OCI-LY1 (cell line): ENCODE measurements at regions not wholly inside any gene's neighbourhood (a gene's known extent, or its start where the extent isn't known, plus 50 kb on each side); places are given as distances from the start of the nearest gene placed in this dataset.

ENCODE experiments used
- H2AFZ ChIP-seq: fragments of 200-600 bp; sonication (generic), shearing (Covaris generic); 2 replicates; pipeline ENCODE4 v1.6.0; 2014; ENCODE audit warnings: antibody characterized with exemption, mild to moderate bottlenecking, low read length
- H3F3A ChIP-seq: fragments of 200-600 bp; sonication (generic), shearing (Covaris generic); 2 replicates; pipeline ENCODE4 v1.6.0; 2014; ENCODE audit warnings: mild to moderate bottlenecking, antibody characterized with exemption, low read length, moderate library complexity; ENCODE audit not compliant: insufficient read depth
- H3K27ac ChIP-seq: fragments of 200-600 bp; sonication (generic); 2 replicates; pipeline ENCODE4 v1.5.1; 2014; ENCODE audit warnings: low read length, mixed run types, mild to moderate bottlenecking, low read depth; ENCODE audit not compliant: poor library complexity, severe bottlenecking
- H3K27me3 ChIP-seq: fragments of 200-600 bp; sonication (generic); 2 replicates; pipeline ENCODE4 v1.6.0; 2014; ENCODE audit warnings: antibody characterized with exemption, mild to moderate bottlenecking, low read length, moderate library complexity; ENCODE audit not compliant: insufficient read depth
- H3K36me3 ChIP-seq: fragments of 200-600 bp; sonication (generic); 2 replicates; pipeline ENCODE4 v1.6.1; 2014; ENCODE audit warnings: mild to moderate bottlenecking, antibody characterized with exemption, low read length, moderate library complexity, mixed read lengths; ENCODE audit not compliant: insufficient read depth
- H3K4me1 ChIP-seq: fragments of 200-600 bp; sonication (generic); 2 replicates; pipeline ENCODE4 v1.5.1; 2014; ENCODE audit warnings: mild to moderate bottlenecking, low read length, moderate library complexity; ENCODE audit not compliant: insufficient read depth, severe bottlenecking
- H3K4me2 ChIP-seq: fragments of 200-600 bp; sonication (generic), shearing (Covaris generic); 2 replicates; pipeline ENCODE4 v1.6.1; 2014; ENCODE audit warnings: low read length
- H3K4me3 ChIP-seq: fragments of 200-600 bp; sonication (generic); 2 replicates; pipeline ENCODE4 v1.5.1; 2014; ENCODE audit warnings: low read length, low read depth, mild to moderate bottlenecking, mixed read lengths; ENCODE audit not compliant: poor library complexity, severe bottlenecking
- H3K79me2 ChIP-seq: fragments of 200-600 bp; shearing (Covaris generic); 2 replicates; pipeline ENCODE4 v1.6.1; 2016; ENCODE audit warnings: mixed run types, low read length, mixed read lengths; ENCODE audit not compliant: insufficient read depth
- H3K9ac ChIP-seq: fragments of 200-600 bp; sonication (generic), shearing (Covaris generic); 2 replicates; pipeline ENCODE4 v1.6.1; 2014; ENCODE audit warnings: mild to moderate bottlenecking, low read length, mixed read lengths
- H3K9me2 ChIP-seq: fragments of 200-600 bp; sonication (generic), shearing (Covaris generic); 2 replicates; pipeline ENCODE4 v1.6.1; 2014; ENCODE audit warnings: low read depth, mild to moderate bottlenecking, low read length, mixed read lengths
- H3K9me3 ChIP-seq: fragments of 200-600 bp; shearing (Covaris generic); 2 replicates; pipeline ENCODE4 v1.6.1; 2014; ENCODE audit warnings: low read length, mixed read lengths
- H4K20me1 ChIP-seq: fragments of 200-600 bp; sonication (generic), shearing (Covaris generic); 2 replicates; pipeline ENCODE4 v1.6.0; 2016; ENCODE audit warnings: mild to moderate bottlenecking, low read length; ENCODE audit not compliant: insufficient read depth
- CTCF ChIP-seq: fragments of 200-600 bp; sonication (generic), shearing (Covaris generic); IDR thresholded peaks from 2 replicates; pipeline ENCODE4 v1.5.1; 2017; ENCODE audit warnings: mild to moderate bottlenecking, antibody characterized with exemption, low read length, moderate library complexity, mixed read lengths
- EZH2 ChIP-seq: fragments of 200-600 bp; sonication (generic), shearing (Covaris generic); IDR thresholded peaks from 2 replicates; pipeline ENCODE4 v1.8.0; 2017; ENCODE audit warnings: borderline replicate concordance, mixed run types, mild to moderate bottlenecking, antibody characterized with exemption, low read length, moderate library complexity, mixed read lengths

GRCh38 chr16:51952500-51952899 is 594.4 kb downstream of the TOX3 start:
- Histone ChIP-seq H3K27me3 (no peaks in the 10 kb centered on the region), H3K27ac (no peak overlapping the region), H3K79me2 (no peaks in the 10 kb centered on the region)

GRCh38 chr16:51951668-51952298 is 595.2 kb downstream of the TOX3 start:
- H3K4me3 ChIP-seq, result no peak overlapping the region
- H3K4me1 ChIP-seq, result no peaks in the 10 kb centered on the region
- H3K9me2 ChIP-seq, result no peaks in the 10 kb centered on the region
- H2AFZ ChIP-seq, result no peak overlapping the region
- H3K27ac ChIP-seq, result no peak overlapping the region
- H4K20me1 ChIP-seq, result no peaks in the 10 kb centered on the region
- no peak overlapping the region for H3K9ac ChIP-seq
- H3K9me3 ChIP-seq, result no peaks in the 10 kb centered on the region
- no peaks in the 10 kb centered on the region for H3K27me3 ChIP-seq
- no peak for TF ChIP-seq EZH2
- TF ChIP-seq CTCF, result no peak
- H3K36me3 ChIP-seq, result no peaks in the 10 kb centered on the region
- no peaks in the 10 kb centered on the region for H3K79me2 ChIP-seq
- no peaks in the 10 kb centered on the region for H3F3A ChIP-seq
- no peak overlapping the region for H3K4me2 ChIP-seq

More at GRCh38 chr16:51952500-51952899, 594.4 kb downstream of the TOX3 start:
- TF ChIP-seq EZH2 (no peak), CTCF (no peak)
- no peaks in the 10 kb centered on the region for H3K9me2 ChIP-seq
- no peak overlapping the region for H3K4me2 ChIP-seq
- no peaks in the 10 kb centered on the region for H3K36me3 ChIP-seq
- H3K4me3 ChIP-seq, result no peak overlapping the region
- H3K4me1 ChIP-seq, result no peaks in the 10 kb centered on the region
- H2AFZ ChIP-seq, result no peak overlapping the region
- H3K9ac ChIP-seq, result no peak overlapping the region
- H3F3A ChIP-seq, result no peaks in the 10 kb centered on the region
- no peaks in the 10 kb centered on the region for H3K9me3 ChIP-seq
- H4K20me1 ChIP-seq, result no peaks in the 10 kb centered on the region

GRCh38 chr16:51950118-51950780 is 596.7 kb downstream of the TOX3 start:
- Histone ChIP-seq H3K9ac (no peak overlapping the region), H3K9me3 (no peaks in the 10 kb centered on the region), H4K20me1 (no peaks in the 10 kb centered on the region), H2AFZ (no peak overlapping the region), H3K9me2 (no peaks in the 10 kb centered on the region), H3K27ac (no peak overlapping the region), H3K36me3 (no peaks in the 10 kb centered on the region), H3K27me3 (no peaks in the 10 kb centered on the region), H3K4me1 (no peaks in the 10 kb centered on the region), H3K79me2 (no peaks in the 10 kb centered on the region), H3K4me3 (no peak overlapping the region), H3K4me2 (no peak overlapping the region), H3F3A (no peaks in the 10 kb centered on the region)
- TF ChIP-seq CTCF (no peak), EZH2 (no peak)
